ENCODE measurements at regions not wholly inside any gene's neighbourhood (a gene's known extent, or its start where the extent isn't known, plus 50 kb on each side); places are given as distances from the start of the nearest gene placed in this dataset.
"Not testable (repeated sequence)": the region's sequence is repeated elsewhere in the genome, so short reads cannot be mapped to it uniquely, and the experiment has no call there.

GRCh38 chr7:76678500-76678899, 51.4 kb upstream of the POMZP3 start:
- TF ChIP-seq ZNF140 (tag by site-specific recombination; IDR thresholded peaks at IDR 0.05); ZNF549 (tag by site-specific recombination; IDR thresholded peaks at IDR 0.05); CTCF (tag by site-specific recombination; IDR thresholded peaks at IDR 0.05); ZBTB17 (tag by site-specific recombination; IDR thresholded peaks at IDR 0.05); ZNF16 (tag by site-specific recombination; IDR thresholded peaks at IDR 0.05; ENCODE audit: low read depth); ZNF112 (tag by site-specific recombination; IDR thresholded peaks at IDR 0.05); ZNF175 (tag by site-specific recombination; IDR thresholded peaks at IDR 0.05); FEZF1 (tag by site-specific recombination; IDR thresholded peaks at IDR 0.05); ZNF354C (tag by site-specific recombination; IDR thresholded peaks at IDR 0.05; ENCODE audit: borderline replicate concordance, low read depth); ZNF837 (tag by site-specific recombination; IDR thresholded peaks at IDR 0.05): not testable (repeated sequence)
